ENCODE measurements at regions not wholly inside any gene's neighbourhood (a gene's known extent, or its start where the extent isn't known, plus 50 kb on each side); places are given as distances from the start of the nearest gene placed in this dataset.

GRCh38 chr5:93883459-93883858 lies 142.1 kb upstream of the POU5F2 start:
- BruUV-seq (replicated peaks), result no TSS peak
- in situ Hi-C loops (cut with MboI), result no loop called here
- Histone ChIP-seq H3K27me3 (replicated peaks in 1 of 2; ENCODE audit: control insufficient read depth in 2 of 2, insufficient read depth in 2 of 2, low read length in 1 of 2) (no peaks in the 10 kb centered on the region), H4K20me1 (ENCODE audit: control insufficient read depth, insufficient read depth) (no peaks in the 10 kb centered on the region), H3K4me1 (ENCODE audit: control insufficient read depth, insufficient read depth, low read length) (no peaks in the 10 kb centered on the region), H3K9ac (ENCODE audit: control insufficient read depth, insufficient read depth, low read length) (no peak overlapping the region), H3K36me3 (ENCODE audit: control insufficient read depth in 2 of 2, insufficient read depth in 2 of 2, low read length in 1 of 2) (no peaks in the 10 kb centered on the region), H3K79me2 (ENCODE audit: control insufficient read depth, insufficient read depth, low read length) (no peaks in the 10 kb centered on the region), H2AFZ (ENCODE audit: control insufficient read depth, low read depth, low read length) (no peak overlapping the region), H3K27ac (ENCODE audit: control insufficient read depth, insufficient read depth) (no peak overlapping the region), H3K4me2 (ENCODE audit: control insufficient read depth, insufficient read depth) (no peak overlapping the region), H3K9me3 (replicated peaks; ENCODE audit: control insufficient read depth, insufficient read depth, low read length) (no peaks in the 10 kb centered on the region), H3K4me3 (no peak overlapping the region)
- DNase-seq (ENCODE audit: low read depth, low spot score) (no peak), ATAC-seq (no peak), FAIRE-seq (no peak)
- ChIA-PET SMC1A (ENCODE audit: uncharacterized antibody, unreplicated experiment) (interaction anchor here (1.0 to 1.4 kb wide), 4 partner anchors 10 to 32 kb away, joined by 3 to 6 read pairs (median 3); no protein-coding TSS in a partner anchor), POLR2A (no interaction called here), RAD21 (ENCODE audit: unreplicated experiment) (no interaction called here), CTCF (interaction anchor here (1.6 to 1.9 kb wide), 2 partner anchors 15 to 854 kb away, joined by 3 to 7 read pairs; no protein-coding TSS in a partner anchor)
- WGBS (ENCODE audit: insufficient coverage, insufficient replicate concordance, low lambda C conversion rate, missing lambda C conversion rate), result 63% methylated on average over 2 of the region's 2 CpGs
- TF ChIP-seq IKZF2 (IDR thresholded peaks at IDR 0.05) (no peak), ATF3 (IDR thresholded peaks at IDR 0.05; ENCODE audit: borderline replicate concordance, extremely low read depth, low read depth, low read length) (no peak), ZBTB40 (IDR thresholded peaks at IDR 0.05; ENCODE audit: borderline replicate concordance) (no peak), CREM (IDR thresholded peaks at IDR 0.05; ENCODE audit: low read depth) (no peak), RFX5 (IDR thresholded peaks at IDR 0.05; ENCODE audit: low read depth, low read length) (no peak), ZNF687 (IDR thresholded peaks at IDR 0.05) (no peak)
- intact Hi-C loops (cut with micrococcal nuclease; ENCODE audit: unreplicated experiment), result no loop called here

All from GM12878 (cell line).